GM21423 (cell line): ENCODE measurements at regions not wholly inside any gene's neighbourhood (a gene's known extent, or its start where the extent isn't known, plus 50 kb on each side); places are given as distances from the start of the nearest gene placed in this dataset.

Source experiments
- ATAC-seq: cut with Tn5 transposase; IDR thresholded peaks from one replicate; pipeline ENCODE4 v1.9.1; 2021; ENCODE audit warnings: mild to moderate bottlenecking, moderate library complexity; ENCODE audit not compliant: unreplicated experiment

DNA sequence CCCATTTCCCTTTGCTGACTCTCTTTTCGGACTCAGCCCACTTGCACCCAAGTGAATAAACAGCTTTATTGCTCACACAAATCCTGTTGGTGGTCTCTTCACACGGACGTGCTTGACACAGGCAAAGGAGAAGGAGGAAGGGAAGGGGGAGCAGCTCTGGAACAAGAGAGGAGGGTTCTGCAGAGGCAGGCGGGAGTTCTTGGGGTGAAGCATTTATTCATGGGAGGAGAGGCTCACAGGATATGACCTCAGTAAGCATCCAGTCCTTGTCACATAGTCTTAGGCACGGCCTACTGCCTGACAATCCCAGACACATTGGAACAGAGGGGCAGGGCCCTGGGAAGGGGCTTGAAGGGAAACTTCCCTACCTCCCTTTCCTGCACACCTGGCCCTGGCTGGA is 171.7 kb upstream of the HS6ST1 start:
- ATAC-seq = no peak

DNA sequence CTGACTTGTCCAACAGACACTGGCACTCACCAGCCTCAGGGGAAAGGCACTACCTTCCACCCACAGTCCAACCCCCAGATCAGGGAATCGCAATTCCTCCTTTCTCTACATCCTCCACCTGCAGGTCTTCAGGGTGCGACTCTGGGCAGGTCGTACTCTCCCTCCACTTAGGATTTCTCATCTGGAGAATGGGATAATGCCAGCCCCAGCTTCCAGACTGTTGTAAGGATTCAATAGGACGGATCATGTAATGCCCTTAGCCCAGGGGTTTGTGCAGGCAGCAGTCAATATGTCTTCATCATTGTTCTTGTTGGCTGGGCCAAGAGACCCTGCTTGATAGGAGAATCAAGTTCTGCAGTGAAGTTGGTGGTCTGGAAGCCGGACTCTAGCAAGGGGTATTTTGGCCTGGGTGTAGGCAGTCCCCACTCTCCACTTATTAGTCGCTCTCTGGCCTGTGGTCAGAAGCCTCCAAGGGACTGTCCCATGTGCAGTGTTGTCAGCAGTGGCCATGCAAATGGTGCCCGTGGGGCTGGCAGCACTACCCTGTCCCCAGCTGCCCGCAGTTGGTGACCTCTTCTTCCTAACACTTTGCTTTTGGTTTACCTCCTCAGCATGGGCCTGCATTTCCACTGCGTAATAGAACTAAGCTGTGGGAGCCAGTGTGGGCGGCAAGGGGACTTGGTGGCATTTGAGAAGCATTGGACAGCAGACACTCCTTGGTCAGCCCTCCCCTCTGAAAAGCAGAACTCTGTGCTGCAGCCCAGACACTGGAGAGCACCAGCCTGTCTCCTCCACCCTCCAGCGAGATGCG is 172.4 kb upstream of the HS6ST1 start:
- no peak for ATAC-seq

DNA sequence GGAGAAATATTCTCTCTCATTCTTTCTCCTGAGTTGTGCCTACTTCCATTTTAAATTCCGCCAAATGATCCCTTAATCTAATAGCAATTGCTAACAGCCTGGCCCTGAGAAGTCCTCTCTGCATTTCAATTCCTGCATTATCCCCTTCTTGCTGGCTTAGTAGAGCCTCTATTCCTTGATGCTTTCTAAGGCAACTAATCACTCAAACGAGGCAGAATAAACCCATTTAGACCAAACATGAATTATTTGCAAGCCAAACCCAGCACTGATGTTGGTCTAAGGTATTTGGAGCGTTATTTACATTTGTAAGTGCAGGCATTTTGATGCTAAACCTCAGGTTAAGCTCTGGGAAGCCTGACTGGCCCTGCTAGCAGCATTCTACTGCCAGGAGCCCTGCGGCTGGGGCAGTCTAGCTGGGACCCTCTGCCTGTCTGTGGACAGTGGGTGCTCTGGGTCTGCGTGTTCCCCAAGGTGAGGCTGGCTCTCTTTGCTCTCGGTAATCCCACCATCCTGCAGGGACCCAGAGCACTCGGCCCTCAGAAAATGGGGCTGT is 173.1 kb upstream of the HS6ST1 start:
- no peak for ATAC-seq

DNA sequence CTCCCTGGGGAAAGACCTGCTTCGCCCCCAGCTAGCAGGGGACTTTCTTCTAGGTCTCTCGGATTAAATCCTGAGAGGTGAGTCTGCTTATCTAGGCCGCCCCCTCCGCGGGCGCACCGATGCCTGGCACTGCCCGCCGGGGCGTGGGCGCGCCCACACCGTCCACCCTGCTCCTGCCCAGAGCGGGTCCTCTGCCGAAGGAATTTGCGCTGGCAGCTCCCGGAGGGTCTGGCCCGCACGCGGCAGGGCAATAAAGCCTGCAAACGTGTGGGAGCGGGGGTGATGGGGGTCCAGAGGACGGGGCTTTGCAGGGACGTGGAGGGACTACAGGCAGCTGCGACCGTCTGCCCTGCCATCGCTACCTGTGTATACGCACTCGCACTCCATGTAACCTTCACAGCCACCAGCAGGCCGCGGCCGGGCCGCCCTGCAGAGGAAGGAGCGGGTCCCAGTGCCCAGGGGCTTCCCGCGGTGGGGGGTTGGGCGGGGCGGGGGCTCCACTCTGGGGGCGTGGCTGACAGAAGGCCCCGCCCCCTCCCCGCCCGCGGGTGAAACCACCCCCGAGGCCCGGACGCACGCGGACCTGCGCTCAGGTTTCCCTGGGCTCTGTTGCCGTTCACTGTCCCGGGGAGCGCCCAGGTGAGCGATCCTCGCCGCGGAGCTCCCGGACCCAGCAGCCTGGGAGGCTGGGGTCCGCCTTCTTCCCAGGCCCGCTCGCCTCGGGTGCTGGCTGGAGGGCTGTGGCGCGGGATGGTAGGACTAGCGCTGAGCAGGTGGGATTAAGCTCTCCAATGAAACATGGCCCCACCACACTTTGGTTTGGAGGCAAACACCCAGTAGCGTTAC is 174.5 kb upstream of the HS6ST1 start:
- no peak for ATAC-seq

DNA sequence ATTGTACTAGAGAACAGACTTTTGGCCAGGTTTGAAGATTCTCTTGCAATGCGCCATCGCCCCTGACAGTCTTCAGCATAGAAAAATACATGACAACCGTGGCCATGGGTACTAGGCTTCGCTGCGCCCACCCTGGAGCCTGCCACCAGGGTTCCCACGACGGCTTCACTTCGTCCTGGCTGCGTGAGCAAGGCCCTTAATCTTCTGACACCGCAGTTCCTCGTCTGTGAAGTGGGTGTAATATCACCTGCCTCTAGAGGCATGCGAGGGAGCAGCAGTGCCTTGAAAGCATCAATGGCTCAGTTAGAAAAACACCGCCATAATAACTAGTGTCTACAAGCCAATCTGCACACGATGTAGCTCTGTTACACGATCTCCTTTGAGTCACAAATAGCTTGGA is 175.2 kb upstream of the HS6ST1 start:
- ATAC-seq = no peak

DNA sequence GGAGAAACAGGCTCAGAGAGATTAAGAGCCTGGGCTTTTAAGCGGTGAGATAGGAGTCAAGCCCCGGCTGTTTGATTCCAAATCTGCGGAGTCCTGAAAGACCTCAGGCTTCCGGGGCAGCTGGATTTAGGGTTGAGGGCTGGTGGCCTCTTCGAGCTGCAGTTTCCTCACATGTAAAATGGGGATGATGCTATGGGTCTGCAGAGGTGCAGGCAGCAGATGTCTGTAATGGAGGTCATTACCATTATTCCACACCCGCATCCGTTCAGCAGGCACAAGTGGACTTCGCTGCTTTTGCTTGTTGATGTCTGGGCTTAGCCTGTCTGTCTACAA is 175.6 kb upstream of the HS6ST1 start:
- ATAC-seq = no peak

DNA sequence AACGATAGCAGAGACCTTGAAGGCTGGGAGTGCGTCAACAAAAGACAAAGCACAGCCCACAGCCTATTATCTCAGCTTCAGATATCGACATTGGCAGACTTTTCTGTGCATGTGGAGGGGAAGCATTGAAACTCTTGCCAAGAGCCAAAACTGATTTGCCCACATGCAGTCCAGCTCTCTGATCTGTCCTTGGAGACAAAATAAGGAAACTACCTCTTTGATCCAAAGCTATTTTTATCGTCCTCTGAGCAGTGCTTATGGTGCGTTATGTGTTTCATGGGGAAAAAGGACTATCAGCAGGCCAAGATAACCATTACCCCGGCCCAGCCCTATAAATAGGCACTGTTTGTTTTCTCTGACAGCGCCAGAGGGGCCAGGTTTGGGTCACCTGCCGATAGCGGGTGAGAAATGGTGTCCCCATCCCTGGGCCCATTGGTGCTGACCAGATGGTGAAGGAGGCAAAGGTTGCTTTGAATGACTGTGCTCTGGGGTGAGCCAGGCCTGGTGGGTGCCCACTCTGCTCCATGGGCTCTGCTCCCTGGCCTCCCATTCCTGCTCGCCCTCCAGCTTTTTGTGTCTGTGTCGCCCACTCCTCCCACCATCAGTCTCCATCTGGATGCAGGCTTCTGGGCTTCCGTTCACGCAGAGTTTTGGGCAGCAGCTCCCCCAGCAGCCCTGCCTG is 176.1 kb upstream of the HS6ST1 start:
- ATAC-seq = no peak

DNA sequence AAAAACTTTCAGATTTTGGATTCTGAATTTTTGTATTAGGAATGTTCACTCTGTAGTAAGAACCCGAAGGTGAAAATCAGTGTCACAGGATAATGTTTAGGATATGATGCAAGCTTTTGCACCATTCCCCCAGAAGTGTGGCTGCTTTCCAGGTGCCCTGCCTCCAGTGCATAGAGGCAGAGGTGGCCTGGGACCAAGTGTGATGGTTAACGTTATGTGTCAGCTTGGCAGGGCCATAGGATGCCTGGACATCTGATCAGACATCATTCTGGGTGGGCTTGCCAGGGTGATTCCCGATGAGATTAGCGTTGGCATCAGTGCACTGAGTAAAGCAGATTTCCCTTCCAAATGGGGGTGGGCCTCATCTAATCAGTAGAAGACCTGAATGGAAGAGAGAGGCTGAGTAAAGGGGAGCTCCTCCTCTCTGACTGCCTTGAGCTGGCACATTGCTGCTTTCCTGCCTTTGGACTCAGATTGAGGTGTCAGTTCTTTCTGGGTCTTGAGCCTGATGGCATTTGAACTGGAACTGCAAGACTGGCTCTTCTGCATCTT is 177.4 kb upstream of the HS6ST1 start:
- ATAC-seq = no peak

DNA sequence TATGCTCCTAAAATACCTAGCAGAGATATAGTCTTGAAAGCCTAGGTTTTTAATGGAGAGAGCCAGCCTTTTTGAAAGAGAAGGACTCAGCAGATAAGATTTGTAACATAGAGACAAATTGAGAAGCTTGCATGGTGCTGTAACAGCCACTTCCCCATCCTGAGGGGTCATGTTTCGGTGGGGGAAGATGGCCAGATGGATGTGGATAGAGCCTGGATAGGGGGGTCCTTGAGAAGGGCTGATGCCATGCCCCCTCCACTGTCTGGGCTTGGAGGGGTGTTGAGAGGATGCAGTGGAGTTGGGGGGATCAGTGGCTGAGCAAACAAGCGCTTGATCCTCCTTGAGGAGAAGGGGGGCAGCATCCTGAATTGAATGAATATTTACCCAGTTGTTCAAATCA is 178.0 kb upstream of the HS6ST1 start:
- ATAC-seq = no peak

DNA sequence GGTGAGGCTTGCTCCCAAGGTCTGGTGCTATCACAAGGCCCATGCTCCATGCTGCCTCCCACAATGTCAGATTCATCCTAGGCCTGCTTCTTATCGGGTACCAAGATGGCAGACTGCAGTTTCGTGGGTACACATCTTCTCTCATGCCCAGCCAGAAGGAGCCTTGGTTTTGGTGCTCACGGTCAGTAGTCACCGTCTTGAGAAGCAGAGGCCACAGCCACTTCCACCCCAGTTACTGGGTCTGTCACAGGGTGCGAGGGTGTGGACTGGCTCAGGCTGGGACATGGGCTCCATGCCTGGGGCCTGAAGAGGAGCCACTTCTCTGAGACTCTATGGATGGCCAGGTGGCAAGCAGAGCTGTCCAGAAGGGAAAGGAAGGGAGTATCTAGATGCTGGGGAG is 178.8 kb upstream of the HS6ST1 start:
- ATAC-seq = no peak

DNA sequence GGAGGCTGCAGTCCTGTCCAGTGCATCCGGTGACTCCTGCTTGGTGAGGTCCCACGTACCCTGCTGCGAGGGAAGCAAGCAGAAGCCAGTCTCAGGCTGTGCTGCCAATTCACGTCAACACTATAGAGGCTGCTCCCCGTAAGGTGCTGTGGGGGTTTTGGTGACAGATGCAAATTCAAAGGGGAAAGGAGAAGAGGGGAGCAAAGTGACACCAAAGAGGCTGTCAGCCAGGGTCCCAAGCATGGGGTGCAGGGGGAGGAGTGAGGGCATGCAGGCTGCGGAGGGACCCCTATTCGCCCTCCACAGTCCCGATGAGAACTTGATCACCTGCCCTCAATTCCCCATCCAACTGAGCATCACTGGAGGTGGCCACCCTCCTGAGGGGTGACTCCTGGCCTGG is 179.4 kb upstream of the HS6ST1 start:
- no peak for ATAC-seq

DNA sequence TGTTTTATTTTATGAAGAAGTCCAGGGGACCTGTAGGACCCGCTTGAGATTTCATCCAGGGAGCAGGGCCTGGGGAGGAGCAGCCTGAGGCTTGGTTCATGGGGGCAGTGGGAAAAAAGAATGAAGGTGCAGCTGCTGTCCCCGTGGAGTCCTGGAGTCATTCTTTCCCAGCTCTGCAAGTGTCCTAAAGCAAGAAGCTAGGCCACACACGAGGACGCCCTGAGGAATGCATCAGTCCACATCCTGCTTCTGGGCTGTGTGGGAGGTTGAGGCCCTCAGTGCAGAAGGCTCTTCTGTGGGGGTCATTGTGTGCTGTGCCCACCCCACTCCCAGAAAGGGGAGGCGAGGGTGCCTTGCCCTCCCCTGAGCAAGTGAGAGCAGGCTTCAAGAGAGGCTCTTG is 179.9 kb upstream of the HS6ST1 start:
- ATAC-seq = no peak

DNA sequence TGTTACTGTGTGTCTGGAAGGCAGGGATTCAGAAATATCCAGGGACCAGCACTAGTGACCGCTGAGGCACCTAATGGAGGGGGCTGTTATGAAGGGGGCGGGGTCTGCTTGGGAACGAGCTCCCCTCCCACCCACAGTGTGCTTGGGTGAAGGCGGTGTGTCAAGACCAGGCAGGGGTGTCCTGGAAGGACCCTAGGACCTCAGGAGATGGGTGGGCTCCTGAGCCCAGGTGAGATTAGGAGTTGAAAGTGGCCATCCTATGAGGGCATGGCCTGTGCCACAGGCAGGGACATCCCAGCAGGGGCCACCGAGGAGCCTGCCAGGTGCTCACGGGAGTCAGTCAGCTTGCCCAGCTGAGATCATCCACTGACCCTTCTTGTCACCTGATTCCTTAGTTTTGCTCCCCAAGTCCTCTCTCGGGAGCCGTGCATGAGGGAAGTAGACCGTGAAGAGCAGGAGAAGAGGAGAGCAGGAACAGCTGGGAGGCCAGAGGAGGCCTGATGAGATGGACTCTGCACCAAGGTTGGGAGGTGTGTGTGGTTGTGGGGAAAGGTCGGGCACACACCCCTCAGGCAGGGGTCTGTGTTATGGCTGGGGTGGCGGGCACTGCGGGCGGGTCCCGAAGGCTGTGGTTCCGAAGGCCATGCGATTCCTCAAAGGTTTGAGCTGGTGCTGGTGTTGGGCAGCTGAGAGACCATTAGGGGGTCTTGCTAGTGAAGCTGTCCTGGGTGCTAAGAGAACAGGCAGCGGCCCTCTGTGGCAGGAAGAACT is 180.9 kb upstream of the HS6ST1 start:
- ATAC-seq = no peak

DNA sequence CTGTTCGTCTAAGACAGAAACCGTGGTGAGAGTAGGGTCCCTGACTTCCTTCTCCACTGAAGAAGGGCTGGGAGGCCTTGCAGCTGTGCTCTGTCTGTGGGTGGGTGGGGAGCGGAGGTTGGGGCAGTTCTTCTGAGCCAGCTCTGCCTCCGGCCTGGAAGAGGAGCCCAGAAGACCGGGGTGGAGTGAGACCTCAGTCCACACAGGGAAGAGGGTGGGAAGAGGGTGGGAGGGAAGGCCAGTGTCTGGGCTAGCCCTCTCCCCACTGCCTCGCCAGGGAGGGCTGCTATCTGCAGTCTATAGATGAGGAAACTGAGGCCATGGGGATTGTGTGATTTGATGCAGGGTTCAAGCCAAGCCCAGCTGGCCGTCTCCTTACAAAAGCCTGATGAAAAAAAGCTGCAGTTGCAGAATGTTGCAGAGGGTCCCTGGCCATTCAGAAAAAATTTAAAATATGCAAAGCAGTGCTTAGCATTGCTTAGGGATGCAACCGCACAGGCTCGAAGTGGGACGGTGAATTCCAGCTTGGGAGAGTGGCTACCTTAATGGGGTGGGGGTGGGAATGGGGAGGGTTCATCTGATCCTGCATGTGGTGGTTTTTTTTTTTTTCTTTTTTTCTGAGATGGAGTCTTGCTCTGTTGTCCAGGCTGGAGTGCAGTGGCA is 181.6 kb upstream of the HS6ST1 start:
- no peak for ATAC-seq

DNA sequence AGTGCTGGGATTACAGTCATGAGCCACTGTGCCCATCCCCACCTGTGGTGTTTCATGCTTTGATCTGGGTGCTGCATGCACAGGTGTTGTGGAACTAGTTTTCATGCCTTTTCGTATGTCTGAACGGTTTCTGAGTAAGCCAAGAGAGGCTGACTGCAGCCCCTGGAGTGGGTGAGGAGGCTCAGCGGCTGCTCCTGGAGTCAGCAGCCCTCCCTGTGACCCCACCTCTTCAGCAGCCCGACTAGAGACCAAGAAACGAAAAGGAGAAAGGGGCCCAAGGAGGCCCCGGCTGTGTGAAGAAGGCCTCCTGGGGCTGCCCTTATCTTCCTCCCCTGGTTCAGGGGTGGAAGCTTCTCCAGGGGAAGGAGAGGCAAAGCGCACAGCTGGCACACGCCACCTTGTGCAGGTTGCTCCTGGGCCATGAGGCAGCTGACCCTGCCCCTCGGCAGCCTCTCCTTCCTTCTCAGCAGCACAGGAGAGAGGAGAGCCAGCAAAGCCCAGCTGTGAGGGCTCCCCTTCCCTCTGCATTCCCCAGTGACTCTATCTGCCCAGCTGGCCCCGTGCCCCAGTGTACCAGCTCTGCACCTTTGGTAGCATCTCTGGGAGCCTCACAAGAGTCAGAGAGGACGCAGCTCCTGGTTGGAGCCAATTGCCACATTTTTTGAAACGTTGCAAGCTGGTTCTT is 182.5 kb upstream of the HS6ST1 start:
- ATAC-seq = no peak

DNA sequence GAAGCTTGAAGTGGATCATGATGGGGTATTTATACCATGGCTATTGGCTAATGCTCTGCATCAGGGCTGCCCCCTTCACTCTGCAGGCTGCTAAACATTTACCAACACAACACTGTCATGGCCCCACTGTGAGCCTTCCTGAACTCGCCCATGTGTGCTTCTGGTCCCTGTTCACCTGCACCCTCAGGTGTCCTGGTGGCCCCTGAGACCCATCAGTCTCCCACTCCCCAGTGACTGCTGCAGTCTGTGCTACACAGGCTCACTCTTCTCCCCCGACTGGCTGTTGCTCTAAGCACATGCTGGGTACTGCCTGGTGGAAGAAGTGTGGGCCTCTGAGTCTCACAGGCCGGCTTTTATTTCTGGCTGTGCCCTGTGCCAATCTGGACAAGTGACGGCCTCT is 183.0 kb upstream of the HS6ST1 start:
- ATAC-seq = no peak

DNA sequence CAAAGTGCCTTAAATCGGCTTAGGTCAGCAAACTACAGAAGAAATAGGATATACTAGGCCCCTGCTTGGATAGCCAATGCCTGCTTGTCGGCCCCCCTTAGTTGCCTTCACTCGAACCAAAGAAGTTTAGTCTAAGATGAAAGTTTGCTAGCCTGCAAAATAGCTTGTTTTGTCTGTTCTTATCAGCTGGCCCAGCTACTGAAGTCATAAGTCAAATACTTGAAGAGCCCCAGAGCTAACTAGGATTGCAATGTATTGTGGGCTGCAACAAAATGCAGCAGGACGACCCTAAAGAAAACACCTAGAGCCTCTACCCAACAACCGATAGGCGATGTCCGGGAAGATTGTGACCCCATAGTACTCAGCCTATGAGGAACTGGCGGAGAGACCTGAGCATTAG is 183.5 kb upstream of the HS6ST1 start:
- ATAC-seq = no peak

DNA sequence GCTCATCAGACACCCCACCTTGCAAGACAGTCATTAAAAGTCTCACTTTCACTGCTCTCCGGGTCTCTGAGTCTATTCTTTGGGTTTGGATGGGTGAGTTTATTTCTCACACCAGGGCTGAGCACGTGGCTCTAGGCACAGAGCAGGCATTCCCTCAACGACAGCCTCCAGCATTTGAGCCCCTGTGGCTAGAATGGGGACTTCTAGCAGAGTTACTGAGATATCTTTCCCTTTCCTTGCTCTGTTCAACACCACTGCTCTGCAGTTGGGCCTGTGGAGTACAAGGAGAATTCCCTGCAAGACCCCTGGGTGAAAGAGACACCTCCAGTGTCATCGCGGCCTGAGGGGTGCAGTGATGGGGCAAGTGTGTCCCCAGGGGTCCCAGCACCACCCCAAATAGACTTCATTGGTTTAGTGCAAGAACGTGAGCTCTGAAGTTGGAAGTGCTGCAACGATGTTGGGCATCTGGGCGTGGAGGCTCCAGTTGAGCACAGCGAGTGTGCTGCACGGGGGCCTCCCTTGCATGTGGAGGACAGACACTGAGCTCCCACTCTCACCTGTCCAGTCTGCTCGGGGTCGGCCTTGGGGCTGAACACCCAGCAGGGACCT is 184.1 kb upstream of the HS6ST1 start:
- no peak for ATAC-seq
